Choroid plexus epithelial cell (primary cell): ENCODE measurements at regions not wholly inside any gene's neighbourhood (a gene's known extent, or its start where the extent isn't known, plus 50 kb on each side); places are given as distances from the start of the nearest gene placed in this dataset.

Source experiments
- DNase-seq: peaks from one replicate; pipeline ENCODE4 v3.0.0-alpha.2; 2010; ENCODE audit warnings: low read depth
- H3K4me3 ChIP-seq: 2 replicates; pipeline ENCODE4 v1.5.1; 2011; ENCODE audit warnings: low read depth, mild to moderate bottlenecking, control low read depth, low read length, moderate library complexity
- CTCF ChIP-seq: conservative IDR thresholded peaks from 2 replicates; pipeline ENCODE4 v1.5.1; 2011; ENCODE audit warnings: low read depth, mild to moderate bottlenecking, control low read depth, inconsistent platforms, low read length, moderate library complexity

GRCh38 chr1:209500993-209501392 lies 82.5 kb upstream of the CAMK1G start:
- DNase-seq = no peak
- TF ChIP-seq CTCF = no peak
- H3K4me3 ChIP-seq = no peak overlapping the region

- no peak for TF ChIP-seq CTCF
- no peak for DNase-seq
- no peak overlapping the region for H3K4me3 ChIP-seq
These were observed 80.3 kb upstream of the CAMK1G start for GRCh38 chr1:209503196-209503595.

- no peak overlapping the region for H3K4me3 ChIP-seq
- no peak for TF ChIP-seq CTCF
- no peak for DNase-seq
These were observed 78.9 kb upstream of the CAMK1G start for GRCh38 chr1:209504571-209504970.

- DNase-seq = no peak
- no peak for TF ChIP-seq CTCF
- no peak overlapping the region for H3K4me3 ChIP-seq
These were observed 78.5 kb upstream of the CAMK1G start for GRCh38 chr1:209505044-209505443.

- no peak for DNase-seq
- TF ChIP-seq CTCF = no peak
- H3K4me3 ChIP-seq = no peak overlapping the region
These were observed 77.4 kb upstream of the CAMK1G start for GRCh38 chr1:209506101-209506500.

GRCh38 chr1:209509039-209509438 lies 74.5 kb upstream of the CAMK1G start:
- DNase-seq = no peak
- TF ChIP-seq CTCF = no peak
- no peak overlapping the region for H3K4me3 ChIP-seq

- TF ChIP-seq CTCF = no peak
- no peak for DNase-seq
- H3K4me3 ChIP-seq = no peak overlapping the region
These were observed 73.5 kb upstream of the CAMK1G start for GRCh38 chr1:209510063-209510462.
